HG03558 (cell line): ENCODE measurements at regions not wholly inside any gene's neighbourhood (a gene's known extent, or its start where the extent isn't known, plus 50 kb on each side); places are given as distances from the start of the nearest gene placed in this dataset.
A peak's percentile ranks its signal among the peaks of the same experiment; 100 is the strongest.

Experiments used
- ATAC-seq: cut with Tn5 transposase; IDR thresholded peaks from one replicate; pipeline ENCODE4 v1.9.1; 2021; ENCODE audit warnings: moderate number of reproducible peaks; ENCODE audit not compliant: unreplicated experiment; ENCODE audit errors: extremely low read depth

- ATAC-seq, result no peak
Measured at GRCh38 chr2:219877728-219878127, 250.3 kb downstream of the SLC4A3 start.

DNA sequence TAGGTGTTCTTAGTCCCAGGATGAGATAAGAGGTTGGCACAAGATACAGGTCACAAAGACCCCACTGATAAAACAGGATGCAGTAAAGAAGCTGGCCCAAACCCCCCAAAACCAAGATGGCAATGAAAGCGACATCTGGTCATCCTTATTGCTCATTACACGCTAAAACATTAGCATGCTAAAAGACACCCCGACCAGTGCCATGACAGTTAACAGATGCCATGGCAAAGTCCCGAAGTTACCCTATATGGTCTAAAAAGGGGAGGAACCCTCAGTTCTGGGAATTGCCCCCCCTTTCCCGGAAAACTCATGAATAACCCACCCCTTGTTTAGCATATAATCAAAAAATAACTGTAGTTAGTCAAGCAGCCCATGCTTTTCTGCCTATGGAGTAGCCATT lies 251.1 kb downstream of the SLC4A3 start:
- no peak for ATAC-seq

- ATAC-seq, result no peak
Measured at GRCh38 chr2:219881851-219882250, 254.4 kb downstream of the SLC4A3 start.

DNA sequence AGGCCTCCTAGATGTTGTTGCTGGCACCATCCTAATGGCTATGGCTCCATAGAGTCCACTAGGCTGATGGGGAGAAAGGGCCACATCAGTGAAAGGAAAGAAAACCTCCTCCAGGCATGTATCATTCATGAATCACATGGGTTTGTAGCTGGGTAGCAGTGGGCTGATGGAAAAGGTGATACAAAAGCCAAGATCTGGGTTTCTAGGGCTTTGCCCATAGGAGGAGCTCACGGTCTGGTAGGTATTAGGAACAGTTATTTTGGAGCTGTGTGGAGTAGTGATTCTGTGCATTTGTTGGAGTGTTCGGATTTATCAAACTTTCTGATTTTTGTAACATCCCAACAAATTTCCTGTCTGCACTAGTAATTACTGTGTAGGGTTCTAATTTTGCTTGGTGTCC lies 259.2 kb downstream of the SLC4A3 start:
- no peak for ATAC-seq

DNA sequence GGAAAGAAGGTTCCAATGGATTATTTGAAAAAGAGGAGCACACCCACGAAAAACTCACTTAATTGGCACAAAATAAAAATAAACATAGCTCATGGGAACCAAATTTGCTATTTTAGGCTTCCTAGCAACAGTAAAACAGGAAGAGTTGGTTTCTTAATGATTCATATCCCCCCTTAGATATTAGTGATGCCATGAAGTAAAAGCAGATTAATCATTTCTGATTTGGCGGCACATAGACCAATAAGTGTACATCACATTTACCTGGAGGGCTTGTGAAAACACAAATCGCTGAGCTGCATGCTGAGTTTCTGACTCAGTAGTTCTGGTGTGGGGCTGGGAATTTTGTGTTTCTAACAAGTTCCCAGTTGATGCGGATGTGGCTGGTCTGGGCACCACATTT lies 260.4 kb downstream of the SLC4A3 start:
- ATAC-seq, result no peak

GRCh38 chr2:219893541-219893940 lies 266.1 kb downstream of the SLC4A3 start:
- no peak for ATAC-seq

DNA sequence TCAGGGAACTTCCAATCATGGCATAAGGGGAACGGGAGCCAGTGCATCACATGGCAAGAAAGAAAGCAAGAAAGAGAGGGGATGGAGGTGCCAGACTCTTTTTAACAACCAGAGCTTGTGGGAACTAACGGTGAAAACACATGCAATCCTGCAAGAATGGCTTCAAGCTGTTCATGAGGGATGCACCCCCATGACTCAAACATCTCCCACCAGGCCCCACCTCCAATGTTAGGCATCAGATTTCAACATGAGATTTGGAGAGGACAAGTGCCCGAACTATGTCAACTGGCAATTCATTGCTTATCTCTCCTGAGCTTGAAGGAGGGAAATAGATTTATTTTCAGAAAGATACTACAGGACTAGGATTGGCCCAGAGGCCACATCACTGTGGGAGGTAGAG lies 270.0 kb downstream of the SLC4A3 start:
- ATAC-seq, result no peak

DNA sequence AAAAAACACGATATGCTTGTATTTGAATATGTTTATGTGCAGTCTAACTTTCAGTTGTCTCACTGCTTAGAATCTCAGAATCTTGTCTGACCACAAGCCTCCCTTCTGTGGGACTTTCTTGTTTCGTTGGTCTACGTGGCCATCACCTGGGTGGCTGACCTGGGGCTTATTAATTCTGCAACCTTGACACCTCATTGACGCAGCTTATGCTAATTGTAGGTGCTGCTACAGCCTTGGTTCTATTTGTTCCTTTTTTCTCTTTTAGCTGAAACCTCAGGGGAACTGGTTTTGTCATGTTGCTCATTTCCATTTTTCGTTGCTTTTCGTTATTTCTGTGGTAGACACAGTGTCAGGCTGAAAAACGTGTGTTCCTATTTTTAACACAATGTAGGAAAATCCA lies 273.7 kb downstream of the SLC4A3 start:
- ATAC-seq, result peak; percentile 52

DNA sequence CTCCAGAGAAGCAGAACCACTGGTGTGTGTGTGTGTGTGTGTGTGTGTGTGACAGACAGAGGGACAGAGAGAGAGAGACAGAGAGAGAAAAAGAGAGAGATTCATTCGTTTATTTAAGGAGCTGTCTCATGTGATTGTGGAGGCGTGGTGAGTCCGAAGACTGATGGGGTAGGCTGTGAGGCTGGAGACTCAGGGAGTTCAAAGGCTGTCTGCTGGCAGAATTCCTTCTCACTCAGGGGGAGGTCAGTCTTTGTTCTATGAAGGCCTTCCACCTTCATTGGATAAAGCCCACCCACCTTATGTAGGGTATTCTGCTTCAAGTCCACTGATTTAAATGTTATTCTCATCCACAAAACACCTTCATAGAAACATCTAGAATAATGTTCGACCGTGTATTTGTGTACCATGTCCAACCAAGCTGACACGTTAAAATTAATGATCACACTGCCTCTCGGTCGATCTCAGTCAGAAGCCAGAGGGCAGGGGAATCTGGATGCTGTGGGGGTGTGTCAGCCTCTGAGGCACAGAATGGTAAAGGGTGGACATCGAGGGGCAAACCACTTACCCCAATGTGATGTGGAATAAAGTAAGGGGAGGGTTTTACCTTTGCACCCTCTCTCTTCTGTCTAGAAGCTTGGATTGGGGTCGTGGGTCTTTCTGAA lies 275.6 kb downstream of the SLC4A3 start:
- ATAC-seq, result no peak

GRCh38 chr2:219905640-219906039 lies 278.2 kb downstream of the SLC4A3 start:
- no peak for ATAC-seq

DNA sequence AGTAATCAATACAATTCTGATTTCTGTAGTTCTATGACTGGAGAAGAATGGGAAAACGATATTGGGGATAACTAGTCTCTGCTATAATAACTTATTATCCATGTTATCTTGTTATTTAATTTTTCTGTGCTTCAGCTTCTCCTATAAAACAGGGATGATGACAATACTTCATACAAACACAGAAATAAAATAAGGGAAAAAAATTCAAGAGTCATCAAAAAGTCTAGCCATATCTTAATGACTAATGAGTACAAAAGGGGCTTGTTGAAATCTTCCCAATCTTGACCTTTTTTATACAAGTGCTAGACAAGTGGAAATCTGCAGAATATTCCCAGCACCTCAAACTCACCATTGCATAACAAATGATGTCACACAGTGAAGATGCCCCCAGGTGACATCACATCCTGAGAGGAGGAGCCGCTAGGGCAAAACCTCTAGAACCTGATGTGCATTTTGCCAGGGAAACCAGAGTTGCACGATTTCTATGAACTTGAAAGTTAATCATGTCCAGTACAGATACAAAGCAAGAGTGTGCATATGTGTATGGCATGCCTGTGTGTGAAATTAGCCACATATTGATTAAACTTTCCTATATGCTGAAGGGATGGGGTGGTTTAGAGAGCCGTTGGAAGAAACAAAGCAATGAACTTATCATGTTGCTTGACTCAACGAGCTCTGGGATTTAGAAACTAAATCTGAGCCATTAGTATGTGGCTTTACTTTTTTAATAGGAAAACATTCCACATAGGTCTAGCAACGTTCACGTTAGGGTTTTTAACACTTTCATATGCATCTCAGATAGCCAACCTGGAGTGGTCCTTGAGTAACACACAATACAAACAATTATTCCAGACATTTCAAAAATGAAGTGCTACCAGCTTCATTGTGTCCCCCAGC lies 278.9 kb downstream of the SLC4A3 start:
- ATAC-seq, result no peak

DNA sequence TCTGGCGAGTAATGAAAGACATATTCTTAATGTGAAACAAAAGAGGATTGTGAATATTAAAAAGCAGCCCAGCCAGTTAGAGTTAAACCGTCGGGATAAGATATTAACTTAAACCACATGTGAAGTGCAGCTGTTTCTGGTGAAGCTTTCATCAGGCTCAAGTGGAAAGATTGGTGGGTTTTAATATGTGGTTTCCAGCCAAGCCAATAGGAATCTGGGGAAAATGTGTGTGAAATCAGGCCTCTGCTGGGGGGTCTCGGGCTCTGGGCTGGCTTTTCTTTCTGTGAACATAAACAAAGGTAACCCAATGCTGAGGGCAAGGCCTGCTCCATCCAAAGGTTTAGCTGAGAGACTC lies 279.6 kb downstream of the SLC4A3 start:
- no peak for ATAC-seq

DNA sequence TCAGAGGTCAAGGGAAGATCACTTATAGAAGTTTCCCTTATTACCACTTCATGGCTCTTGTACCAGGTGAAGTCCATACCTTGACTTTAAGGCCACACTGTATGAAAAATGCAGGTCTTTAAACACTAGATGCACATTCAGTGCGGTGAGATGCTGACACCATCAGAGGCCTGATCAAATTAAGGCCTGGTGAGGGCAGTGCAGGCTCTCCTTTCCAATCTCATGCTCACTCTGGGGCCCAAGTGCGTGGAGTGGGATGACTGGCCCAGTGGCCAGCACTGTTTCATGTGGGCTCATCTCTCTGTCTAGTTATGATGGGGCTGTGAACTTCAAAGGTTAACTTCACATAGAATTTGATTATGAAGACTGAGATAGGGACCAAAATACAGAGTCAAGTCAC lies 281.1 kb downstream of the SLC4A3 start:
- no peak for ATAC-seq

DNA sequence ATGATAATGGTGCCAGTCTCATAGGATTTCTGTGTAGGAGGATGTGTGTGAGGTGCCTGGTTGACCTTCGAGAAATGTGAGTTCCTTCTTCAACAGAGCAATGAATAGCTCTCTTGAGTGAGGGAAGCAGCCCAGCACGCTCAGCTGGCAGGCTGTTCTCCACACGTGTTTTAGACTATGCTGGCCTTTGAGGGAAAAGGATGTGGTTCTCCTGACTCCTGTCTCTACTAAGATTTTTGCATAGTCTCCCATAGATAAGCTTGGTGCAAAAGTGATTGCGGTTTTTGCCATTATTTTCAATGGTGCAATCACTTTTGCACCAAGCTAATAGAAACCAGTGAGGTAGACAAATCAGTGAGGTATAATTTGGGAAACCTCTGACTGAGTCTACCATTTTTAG lies 284.1 kb downstream of the SLC4A3 start:
- no peak for ATAC-seq

- no peak for ATAC-seq
Measured at GRCh38 chr2:219912491-219912921, 285.1 kb downstream of the SLC4A3 start.

DNA sequence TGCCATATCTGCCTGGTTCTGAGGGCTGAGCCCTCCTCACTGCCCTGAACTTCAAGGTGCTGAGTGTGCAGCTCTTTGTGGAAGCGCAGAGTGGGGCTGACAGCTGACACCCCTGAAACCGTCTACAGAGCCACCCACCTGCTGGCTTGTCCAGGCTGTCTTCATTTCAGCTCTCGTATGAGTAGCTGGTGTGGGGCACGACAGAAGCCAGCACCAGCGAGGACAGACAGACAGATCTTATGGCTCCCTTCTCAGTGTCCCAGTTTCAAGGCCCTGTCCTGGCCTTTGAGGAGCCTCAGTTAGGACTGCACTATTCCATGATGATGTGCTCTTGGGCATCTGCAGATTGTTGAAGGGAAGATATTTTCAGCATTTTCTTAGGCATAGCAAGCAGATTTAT lies 287.1 kb downstream of the SLC4A3 start:
- ATAC-seq, result no peak

DNA sequence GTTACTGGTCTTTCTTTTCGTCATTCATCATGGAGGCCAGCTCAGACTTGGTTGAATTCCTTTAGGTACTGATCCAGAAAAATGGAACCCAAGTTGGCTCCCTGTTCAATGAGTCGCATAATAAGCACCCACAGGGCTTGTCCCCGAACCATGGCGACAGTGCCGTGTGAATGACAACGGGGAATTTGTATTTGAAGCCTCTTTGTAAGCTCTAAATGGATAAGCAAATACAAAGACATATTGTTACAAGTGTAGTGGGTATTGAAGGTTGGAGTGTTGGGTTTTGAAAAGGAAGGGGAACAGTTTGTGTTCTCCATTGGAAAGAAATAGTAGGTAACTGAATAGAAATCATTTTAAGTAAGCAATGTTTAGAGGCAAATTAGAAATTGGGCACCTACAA lies 288.9 kb downstream of the SLC4A3 start:
- no peak for ATAC-seq

GRCh38 chr2:219916726-219917440 lies 289.5 kb downstream of the SLC4A3 start:
- no peak for ATAC-seq

GRCh38 chr2:219918254-219918653 lies 290.8 kb downstream of the SLC4A3 start:
- ATAC-seq, result no peak

DNA sequence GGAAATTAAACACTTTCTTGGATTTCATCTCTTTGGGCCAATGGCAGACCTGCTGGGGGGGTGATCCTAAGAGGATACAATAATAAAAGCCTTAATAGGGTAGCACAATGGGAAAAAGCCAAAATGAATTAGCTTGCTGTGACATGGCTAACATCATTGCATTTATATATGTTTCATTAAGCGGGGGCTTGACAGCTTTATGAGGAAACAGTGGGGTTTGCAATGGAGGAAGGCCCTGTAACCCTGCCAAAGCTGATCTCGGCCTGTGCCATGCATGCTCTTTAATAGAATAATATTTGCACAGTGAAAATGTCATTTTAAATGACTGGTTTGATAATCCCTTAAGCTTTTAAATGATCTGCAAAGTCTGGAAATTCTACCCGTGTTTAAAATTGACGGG lies 291.5 kb downstream of the SLC4A3 start:
- no peak for ATAC-seq

GRCh38 chr2:219919506-219919905 lies 292.1 kb downstream of the SLC4A3 start:
- ATAC-seq, result no peak
